SK-N-SH (cell line): ENCODE measurements at regions not wholly inside any gene's neighbourhood (a gene's known extent, or its start where the extent isn't known, plus 50 kb on each side); places are given as distances from the start of the nearest gene placed in this dataset.

ENCODE experiments used
- CTCF ChIA-PET: fragments of 300-600, 350-600 bp; formaldehyde crosslinking; extraction: SDS; loops from one replicate; lab custom pipeline; 2021; lab: Yijun Ruan, JAX
- POLR2A ChIA-PET: fragments of 350-600 bp; sonication (Branson Sonifier 250); formaldehyde crosslinking; extraction: SDS; loops from one replicate; lab custom pipeline; 2020; ENCODE audit warnings: antibody characterized with exemption, inconsistent platforms; lab: Yijun Ruan, JAX
- DNase-seq: peaks from one replicate; pipeline ENCODE4 v3.0.0; 2012
- H2AFZ ChIP-seq: fragments of 200-600 bp; sonication (generic); 2 replicates; pipeline ENCODE4 v1.8.1; 2016; ENCODE audit warnings: antibody characterized with exemption, mild to moderate bottlenecking, low read depth
- H3F3A ChIP-seq: fragments of 200-600 bp; sonication (generic); replicated peaks from 2 replicates; pipeline ENCODE3; 2016; ENCODE audit warnings: antibody characterized with exemption, mild to moderate bottlenecking; ENCODE audit not compliant: insufficient read depth
- H3K27ac ChIP-seq, 2 experiments: fragments of 200-500 bp in 1 of 2; fragments of 200-600 bp in 1 of 2; sonication (Bioruptor generic) in 1 of 2; sonication (generic), shearing (Covaris generic) in 1 of 2; 2 replicates each; pipeline versions ENCODE4 v1.5.1 to v1.6.1; 2014 to 2016; ENCODE audit warnings: low read depth in 2 of 2, inconsistent platforms in 1 of 2, low read length in 1 of 2, mild to moderate bottlenecking in 1 of 2, mixed read lengths in 1 of 2
- H3K27me3 ChIP-seq: fragments of 200-600 bp; sonication (generic), shearing (Covaris generic); 2 replicates; pipeline ENCODE4 v1.6.1; 2016; ENCODE audit warnings: mixed run types; ENCODE audit not compliant: insufficient read depth
- H3K36me3 ChIP-seq, 2 experiments: fragments of 200-500 bp in 1 of 2; fragments of 200-600 bp in 1 of 2; sonication (Bioruptor generic) in 1 of 2; sonication (generic) in 1 of 2; replicated peaks in 1 of 2; 2 replicates each; pipeline versions ENCODE3 to v1.5.1; 2014 to 2016; ENCODE audit warnings: low read length in 1 of 2, mild to moderate bottlenecking in 1 of 2; ENCODE audit not compliant: insufficient read depth in 2 of 2, control insufficient read depth in 1 of 2
- H3K4me1 ChIP-seq, 2 experiments: fragments of 200-500 bp in 1 of 2; fragments of 200-600 bp in 1 of 2; sonication (Bioruptor generic) in 1 of 2; sonication (generic), shearing (Covaris generic) in 1 of 2; 2 replicates each; pipeline versions ENCODE4 v1.5.1 to v1.6.1; 2014 to 2016; ENCODE audit warnings: low read depth in 1 of 2, low read length in 1 of 2, mixed run types in 1 of 2; ENCODE audit not compliant: insufficient read depth in 2 of 2, control insufficient read depth in 1 of 2
- H3K4me2 ChIP-seq: fragments of 200-600 bp; sonication (generic), shearing (Covaris generic); 2 replicates; pipeline ENCODE4 v1.6.1; 2017; ENCODE audit warnings: mixed run types
- H3K4me3 ChIP-seq, 2 experiments: fragments of 200-500 bp in 1 of 2; fragments of 200-600 bp in 1 of 2; sonication (Bioruptor generic) in 1 of 2; sonication (generic), shearing (Covaris generic) in 1 of 2; 2 replicates each; pipeline versions ENCODE4 v1.5.1 to v1.8.1; 2014 to 2016; ENCODE audit warnings: low read depth in 2 of 2, inconsistent platforms in 1 of 2, low read length in 1 of 2, mild to moderate bottlenecking in 1 of 2, mixed read lengths in 1 of 2, moderate library complexity in 1 of 2
- H3K79me2 ChIP-seq: fragments of 200-600 bp; sonication (generic); 2 replicates; pipeline ENCODE4 v1.8.1; 2017; ENCODE audit warnings: mild to moderate bottlenecking; ENCODE audit not compliant: insufficient read depth
- H3K9ac ChIP-seq: fragments of 200-600 bp; sonication (generic); 2 replicates; pipeline ENCODE4 v1.6.1; 2017; ENCODE audit warnings: mixed run types
- H3K9me2 ChIP-seq: fragments of 200-600 bp; sonication (generic); 2 replicates; pipeline ENCODE4 v1.6.1; 2017; ENCODE audit warnings: mixed run types
- H3K9me3 ChIP-seq: fragments of 200-600 bp; sonication (generic); 2 replicates; pipeline ENCODE4 v1.6.1; 2017; ENCODE audit warnings: mixed run types, mild to moderate bottlenecking, moderate library complexity
- H4K20me1 ChIP-seq: fragments of 200-600 bp; sonication (generic); 2 replicates; pipeline ENCODE4 v1.6.1; 2017; ENCODE audit warnings: mild to moderate bottlenecking, mixed run types; ENCODE audit not compliant: insufficient read depth
- CHD2 ChIP-seq: fragments of 150-350 bp; IDR thresholded peaks from 2 replicates; pipeline ENCODE4 v1.6.1; 2018; ENCODE audit warnings: low read length; ENCODE audit not compliant: partially characterized antibody
- CTCF ChIP-seq: fragments of 200-600 bp; sonication (generic); IDR thresholded peaks from 2 replicates; pipeline ENCODE4 v1.6.1; 2017; ENCODE audit warnings: antibody characterized with exemption, mild to moderate bottlenecking, moderate library complexity
- ELF1 ChIP-seq: IDR thresholded peaks from 2 replicates; pipeline ENCODE4 v1.4.0; 2012
- FOSL2 ChIP-seq: IDR thresholded peaks from 2 replicates; pipeline ENCODE4 v1.4.0; 2012; ENCODE audit warnings: low read depth, mild to moderate bottlenecking, moderate library complexity, borderline replicate concordance
- MAX ChIP-seq: IDR thresholded peaks from 2 replicates; pipeline ENCODE4 v1.4.0; 2012; ENCODE audit warnings: low read depth
- NFIC ChIP-seq: IDR thresholded peaks from 2 replicates; pipeline ENCODE4 v1.4.0; 2012; ENCODE audit warnings: borderline replicate concordance
- NRF1 ChIP-seq: IDR thresholded peaks from 2 replicates; pipeline ENCODE4 v1.6.1; 2012; ENCODE audit warnings: low read depth, mild to moderate bottlenecking, low read length
- POLR2AphosphoS5 ChIP-seq: IDR thresholded peaks from 2 replicates; pipeline ENCODE4 v1.6.1; 2012; ENCODE audit warnings: low read depth, low read length
- RAD21 ChIP-seq: IDR thresholded peaks from 2 replicates; pipeline ENCODE4 v1.6.1; 2012; ENCODE audit warnings: mild to moderate bottlenecking, low read length
- RCOR1 ChIP-seq: fragments of 150-350 bp; IDR thresholded peaks from 2 replicates; pipeline ENCODE4 v1.6.1; 2017; ENCODE audit warnings: antibody characterized with exemption, low read length
- REST ChIP-seq: IDR thresholded peaks from 2 replicates; pipeline ENCODE4 v1.6.1; 2012; ENCODE audit warnings: mild to moderate bottlenecking, low read depth, low read length, moderate library complexity
- RFX5 ChIP-seq: IDR thresholded peaks from 2 replicates; pipeline ENCODE4 v1.6.1; 2012; ENCODE audit warnings: mild to moderate bottlenecking, improper control_type of control experiment, low read length
- SIN3A ChIP-seq: IDR thresholded peaks from 2 replicates; pipeline ENCODE4 v1.6.1; 2012; ENCODE audit warnings: low read depth, mild to moderate bottlenecking, low read length, moderate library complexity, borderline replicate concordance
- SMC3 ChIP-seq: IDR thresholded peaks from 2 replicates; pipeline ENCODE4 v1.6.1; 2012; ENCODE audit warnings: low read depth, low read length, improper control_type of control experiment
- TCF12 ChIP-seq: IDR thresholded peaks from 2 replicates; pipeline ENCODE4 v1.4.0; 2012
- USF1 ChIP-seq: IDR thresholded peaks from 2 replicates; pipeline ENCODE4 v1.4.0; 2012; ENCODE audit warnings: low read depth, borderline replicate concordance
- USF2 ChIP-seq: fragments of 150-350 bp; IDR thresholded peaks from 2 replicates; pipeline ENCODE4 v1.6.1; 2017; ENCODE audit warnings: antibody characterized with exemption, low read length, low read depth, borderline replicate concordance
- YY1 ChIP-seq: IDR thresholded peaks from 2 replicates; pipeline ENCODE4 v1.4.0; 2012; ENCODE audit warnings: low read depth, mild to moderate bottlenecking
- WGBS: methylation state at CpG from one replicate; pipeline ENCODE4 v1.1.6; 2017; ENCODE audit warnings: low lambda C conversion rate; 5-methylcytosine and 5-hydroxymethylcytosine counted together

- H3K9me2 ChIP-seq, result no peaks in the 10 kb centered on the region
- H3K36me3 ChIP-seq, result no peaks in the 10 kb centered on the region
- peaks cover 26% of the 10 kb centered on the region; the same call in 1 of the 2 replicates for H3K27me3 ChIP-seq
- DNase-seq, result no peak
- H4K20me1 ChIP-seq, result no peaks in the 10 kb centered on the region
- no peak overlapping the region for H3K4me2 ChIP-seq
- no peaks in the 10 kb centered on the region; a peak in 1 of 4 replicates for H3K4me1 ChIP-seq
- no peak overlapping the region for H2AFZ ChIP-seq
- H3K9ac ChIP-seq, result no peak overlapping the region
- H3K9me3 ChIP-seq, result no peaks in the 10 kb centered on the region
- ChIA-PET POLR2A (no interaction called here), CTCF (interaction anchor here (0.6 to 1.3 kb wide), 2 partner anchors 18 to 1649 kb away, joined by 3 to 6 read pairs; no protein-coding TSS in a partner anchor)
- 61% methylated on average over 7 of the region's 21 CpGs for WGBS
- H3K79me2 ChIP-seq, result no peaks in the 10 kb centered on the region
- no peak overlapping the region for H3K4me3 ChIP-seq
- TF ChIP-seq CHD2 (no peak), NFIC (no peak), POLR2AphosphoS5 (no peak), NRF1 (no peak), RAD21 (no peak), YY1 (no peak), REST (no peak), FOSL2 (no peak), USF1 (no peak)
- TF ChIP-seq, all 33 proteins: peak for 0
- Histone ChIP-seq H3K27ac (no peak overlapping the region), H3F3A (peaks cover 6% of the 10 kb centered on the region)
These were observed 1333.3 kb downstream of the BRD1 start for GRCh38 chr22:48494256-48494967.

GRCh38 chr22:48493733-48494132, 1333.9 kb downstream of the BRD1 start:
- Histone ChIP-seq H3K79me2 (no peaks in the 10 kb centered on the region), H3K9me2 (no peaks in the 10 kb centered on the region), H3K9ac (no peak overlapping the region), H4K20me1 (no peaks in the 10 kb centered on the region), H2AFZ (no peak overlapping the region), H3K4me3 (no peak overlapping the region), H3K27me3 (peaks cover 29% of the 10 kb centered on the region; the same call in 1 of the 2 replicates), H3F3A (peaks cover 6% of the 10 kb centered on the region), H3K27ac (no peak overlapping the region), H3K4me1 (no peaks in the 10 kb centered on the region; a peak in 1 of 4 replicates), H3K4me2 (no peak overlapping the region), H3K36me3 (no peaks in the 10 kb centered on the region), H3K9me3 (no peaks in the 10 kb centered on the region)
- DNase-seq, result no peak
- no peak for TF ChIP-seq TCF12
- TF ChIP-seq MAX, result no peak
- TF ChIP-seq ELF1, result no peak
- no peak for TF ChIP-seq SMC3
- no peak for TF ChIP-seq USF2
- TF ChIP-seq CTCF, result no peak
- no peak for TF ChIP-seq NFIC
- TF ChIP-seq RCOR1, result no peak
- TF ChIP-seq NRF1, result no peak
- no peak for TF ChIP-seq SIN3A
- TF ChIP-seq RFX5, result no peak
- ChIA-PET CTCF (interaction anchor here (0.6 to 2.7 kb wide), 7 partner anchors 9 to 1851 kb away, joined by 3 to 10 read pairs (median 4); no protein-coding TSS in a partner anchor), POLR2A (no interaction called here)
- 22% methylated on average over 5 of the region's 6 CpGs for WGBS
